Neural progenitor cell (in vitro differentiated cells): ENCODE measurements at regions not wholly inside any gene's neighbourhood (a gene's known extent, or its start where the extent isn't known, plus 50 kb on each side); places are given as distances from the start of the nearest gene placed in this dataset.
A peak's percentile ranks its signal among the peaks of the same experiment; 100 is the strongest.

Experiments
- DNase-seq: peaks from one replicate; pipeline ENCODE4 v3.0.0-alpha.2; 2016; ENCODE audit warnings: low spot score
- H2AFZ ChIP-seq: fragments of 200-600 bp; sonication (generic); replicated peaks from 2 replicates; pipeline ENCODE4 v1.6.1; 2016; ENCODE audit warnings: antibody characterized with exemption
- H3F3A ChIP-seq: fragments of 200-600 bp; sonication (generic); 2 replicates; pipeline ENCODE4 v1.6.1; 2016; ENCODE audit warnings: antibody characterized with exemption, low read depth
- H3K27ac ChIP-seq: fragments of 200-600 bp; sonication (generic); 2 replicates; pipeline ENCODE4 v1.5.1; 2016; ENCODE audit warnings: mild to moderate bottlenecking
- H3K27me3 ChIP-seq: fragments of 200-600 bp; sonication (generic); 2 replicates; pipeline ENCODE4 v1.6.1; 2016; ENCODE audit warnings: mild to moderate bottlenecking, moderate library complexity
- H3K36me3 ChIP-seq: fragments of 200-600 bp; sonication (generic); 2 replicates; pipeline ENCODE4 v1.5.1; 2016
- H3K4me1 ChIP-seq: fragments of 200-600 bp; sonication (generic); 2 replicates; pipeline ENCODE4 v1.6.1; 2016; ENCODE audit warnings: mixed run types
- H3K4me2 ChIP-seq: fragments of 200-600 bp; sonication (generic); 2 replicates; pipeline ENCODE4 v1.6.1; 2016
- H3K4me3 ChIP-seq: fragments of 200-600 bp; sonication (generic); 2 replicates; pipeline ENCODE4 v1.5.1; 2016
- H3K79me2 ChIP-seq: fragments of 200-600 bp; sonication (generic); 2 replicates; pipeline ENCODE4 v1.6.1; 2016; ENCODE audit warnings: low read depth
- H3K9ac ChIP-seq: fragments of 200-600 bp; sonication (generic); 2 replicates; pipeline ENCODE4 v1.6.1; 2016
- H3K9me3 ChIP-seq: fragments of 200-600 bp; sonication (generic); 2 replicates; pipeline ENCODE4 v1.5.1; 2016; ENCODE audit warnings: low read depth
- H4K20me1 ChIP-seq: fragments of 200-600 bp; sonication (generic); 2 replicates; pipeline ENCODE4 v1.6.1; 2016; ENCODE audit warnings: low read depth
- H3K27ac Mint-ChIP-seq: 3 replicates; pipeline ENCODE4 v1.8.0; 2021; ENCODE audit warnings: mixed read lengths
- H3K27me3 Mint-ChIP-seq: 2 replicates; pipeline ENCODE4 v1.8.0; 2022; ENCODE audit warnings: low read depth, mild to moderate bottlenecking, inconsistent platforms, moderate library complexity, mixed read lengths; ENCODE audit not compliant: insufficient read depth
- H3K36me3 Mint-ChIP-seq: 3 replicates; pipeline ENCODE4 v1.8.0; 2021; ENCODE audit warnings: mixed read lengths
- H3K4me1 Mint-ChIP-seq: 3 replicates; pipeline ENCODE4 v1.8.0; 2021; ENCODE audit warnings: mixed read lengths
- H3K4me3 Mint-ChIP-seq: 3 replicates; pipeline ENCODE4 v1.8.0; 2021; ENCODE audit warnings: mild to moderate bottlenecking, moderate library complexity, mixed read lengths
- H3K9me3 Mint-ChIP-seq: 3 replicates; pipeline ENCODE4 v1.8.0; 2020; ENCODE audit warnings: mixed read lengths
- CTCF ChIP-seq: fragments of 200-600 bp; sonication (generic); IDR thresholded peaks from 2 replicates; pipeline ENCODE4 v1.5.1; 2017; ENCODE audit warnings: antibody characterized with exemption, mild to moderate bottlenecking
- EZH2 ChIP-seq: fragments of 200-600 bp; sonication (generic); IDR thresholded peaks from 2 replicates; pipeline ENCODE4 v1.6.1; 2017; ENCODE audit warnings: antibody characterized with exemption, mild to moderate bottlenecking, moderate library complexity
- EZH2phosphoT487 ChIP-seq: fragments of 200-600 bp; sonication (generic); IDR thresholded peaks from 2 replicates; pipeline ENCODE4 v1.6.1; 2017; ENCODE audit warnings: antibody characterized with exemption

GRCh38 chr13:22325761-22326160, 654.9 kb downstream of the FGF9 start:
- Histone ChIP-seq H3K4me1 (no peaks in the 10 kb centered on the region), H3K9me3 (no peaks in the 10 kb centered on the region), H2AFZ (peak overlapping the region; percentile 13), H3K4me2 (no peak overlapping the region), H3K4me3 (no peak overlapping the region), H3K27me3 (no peaks in the 10 kb centered on the region), H3K9ac (no peak overlapping the region), H3K27ac (no peak overlapping the region), H3K36me3 (no peaks in the 10 kb centered on the region), H4K20me1 (no peaks in the 10 kb centered on the region), H3K79me2 (no peaks in the 10 kb centered on the region), H3F3A (no peaks in the 10 kb centered on the region)
- Mint-ChIP-seq H3K27ac (no peak overlapping the region), H3K27me3 (peaks cover 5% of the 10 kb centered on the region), H3K4me3 (no peak overlapping the region), H3K9me3 (no peaks in the 10 kb centered on the region), H3K4me1 (no peaks in the 10 kb centered on the region), H3K36me3 (no peaks in the 10 kb centered on the region)
- no peak for DNase-seq
- TF ChIP-seq CTCF (no peak), EZH2 (no peak), EZH2phosphoT487 (no peak)

DNA sequence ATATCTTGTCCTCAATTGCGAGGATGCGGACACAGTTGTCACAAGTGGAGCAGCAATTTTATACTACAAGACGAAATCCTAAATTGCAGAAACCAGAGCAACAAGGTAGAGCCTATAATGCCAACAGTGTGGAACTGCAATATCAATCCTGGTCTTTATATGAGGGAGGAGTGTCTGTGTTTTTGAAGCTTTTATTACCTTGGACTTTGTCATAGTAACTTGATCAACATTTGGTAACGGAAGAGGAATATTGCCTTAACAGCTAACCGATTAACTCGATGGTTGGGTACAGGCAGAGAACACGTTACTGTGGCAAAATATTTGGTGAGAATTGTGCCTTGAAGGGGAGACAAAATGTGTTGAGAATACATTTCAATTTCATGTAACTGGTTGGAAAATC, 661.5 kb downstream of the FGF9 start:
- Histone ChIP-seq H4K20me1 (no peaks in the 10 kb centered on the region), H3K4me1 (no peaks in the 10 kb centered on the region), H3K79me2 (no peaks in the 10 kb centered on the region), H3F3A (no peaks in the 10 kb centered on the region), H2AFZ (no peak overlapping the region), H3K36me3 (no peaks in the 10 kb centered on the region), H3K9ac (no peak overlapping the region), H3K27ac (no peak overlapping the region), H3K4me3 (no peak overlapping the region), H3K27me3 (no peaks in the 10 kb centered on the region), H3K4me2 (no peak overlapping the region), H3K9me3 (no peaks in the 10 kb centered on the region)
- Mint-ChIP-seq H3K36me3 (no peaks in the 10 kb centered on the region), H3K4me3 (no peak overlapping the region), H3K9me3 (no peaks in the 10 kb centered on the region), H3K4me1 (no peaks in the 10 kb centered on the region), H3K27me3 (no peaks in the 10 kb centered on the region), H3K27ac (no peak overlapping the region)
- DNase-seq: no peak
- TF ChIP-seq EZH2phosphoT487 (no peak), CTCF (no peak), EZH2 (no peak)

- Histone ChIP-seq H3K4me2 (no peak overlapping the region), H3K9ac (no peak overlapping the region), H3K79me2 (no peaks in the 10 kb centered on the region), H3K9me3 (no peaks in the 10 kb centered on the region), H3K4me3 (no peak overlapping the region), H3F3A (no peaks in the 10 kb centered on the region), H3K36me3 (no peaks in the 10 kb centered on the region), H3K27me3 (no peaks in the 10 kb centered on the region), H2AFZ (no peak overlapping the region), H4K20me1 (no peaks in the 10 kb centered on the region), H3K27ac (no peak overlapping the region), H3K4me1 (no peaks in the 10 kb centered on the region)
- no peak overlapping the region for H3K4me3 Mint-ChIP-seq
- no peak for TF ChIP-seq CTCF
- TF ChIP-seq EZH2: no peak
- TF ChIP-seq EZH2phosphoT487: no peak
- peaks cover 9% of the 10 kb centered on the region for H3K9me3 Mint-ChIP-seq
- no peaks in the 10 kb centered on the region for H3K4me1 Mint-ChIP-seq
- H3K27me3 Mint-ChIP-seq: no peaks in the 10 kb centered on the region
- H3K36me3 Mint-ChIP-seq: peaks cover 2% of the 10 kb centered on the region
- no peak for DNase-seq
- no peak overlapping the region for H3K27ac Mint-ChIP-seq
Observed at GRCh38 chr13:22336460-22336859, 665.6 kb downstream of the FGF9 start.

DNA sequence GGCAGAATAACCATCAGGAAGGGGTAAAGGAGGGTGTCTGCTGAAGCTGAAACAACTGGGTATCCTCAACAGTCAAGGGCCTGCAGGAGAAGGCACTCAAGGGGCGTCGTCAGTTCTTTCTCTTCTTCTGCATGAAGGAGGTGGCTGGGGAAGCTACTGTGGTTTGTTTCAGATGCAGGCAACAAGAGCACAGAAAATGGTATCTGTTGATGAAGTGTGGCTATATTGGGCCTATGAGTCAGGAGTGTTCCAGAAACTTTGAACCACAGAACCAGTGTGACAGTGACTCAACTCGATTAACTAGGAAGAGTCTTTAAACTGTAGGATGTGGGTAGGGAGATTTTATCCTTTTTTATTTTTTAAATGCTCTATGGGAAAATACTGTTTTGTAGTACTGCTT, 686.3 kb downstream of the FGF9 start:
- H3K79me2 ChIP-seq: no peaks in the 10 kb centered on the region
- no peak for DNase-seq
- no peak overlapping the region for H2AFZ ChIP-seq
- H3K36me3 ChIP-seq: no peaks in the 10 kb centered on the region
- no peaks in the 10 kb centered on the region for H3K27me3 ChIP-seq
- H3K4me2 ChIP-seq: no peak overlapping the region
- H4K20me1 ChIP-seq: no peaks in the 10 kb centered on the region
- H3K9me3 ChIP-seq: peaks cover 4% of the 10 kb centered on the region
- H3K27me3 Mint-ChIP-seq: peaks cover under 1% of the 10 kb centered on the region
- no peak overlapping the region for H3K4me3 Mint-ChIP-seq
- H3K4me3 ChIP-seq: no peak overlapping the region
- H3K9me3 Mint-ChIP-seq: peaks cover 5% of the 10 kb centered on the region
- TF ChIP-seq CTCF (no peak), EZH2phosphoT487 (no peak), EZH2 (no peak)
- H3K4me1 ChIP-seq: no peaks in the 10 kb centered on the region
- H3F3A ChIP-seq: no peaks in the 10 kb centered on the region
- no peaks in the 10 kb centered on the region for H3K4me1 Mint-ChIP-seq
- no peak overlapping the region for H3K9ac ChIP-seq
- H3K27ac Mint-ChIP-seq: no peak overlapping the region
- no peaks in the 10 kb centered on the region for H3K36me3 Mint-ChIP-seq
- no peak overlapping the region for H3K27ac ChIP-seq
